ENCODE measurements at regions not wholly inside any gene's neighbourhood (a gene's known extent, or its start where the extent isn't known, plus 50 kb on each side); places are given as distances from the start of the nearest gene placed in this dataset.

DNA sequence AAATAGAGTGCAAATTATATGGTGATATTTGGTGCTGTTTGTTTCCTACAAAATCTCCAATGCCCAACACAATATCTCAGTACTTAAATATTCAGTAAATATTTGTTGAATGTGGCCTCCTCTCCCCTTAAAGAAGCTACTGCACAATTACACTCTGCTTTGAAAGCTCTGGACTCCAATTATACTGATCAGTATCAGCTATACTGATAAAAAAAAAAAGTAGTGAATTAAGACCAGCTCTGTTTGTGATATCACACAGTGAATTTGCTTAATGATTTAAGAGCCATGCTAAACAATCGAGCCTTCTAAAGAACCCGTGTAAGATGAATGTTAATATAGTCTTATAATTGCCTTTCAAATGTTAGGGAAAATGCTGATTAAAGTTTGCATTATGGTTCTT, 543.2 kb upstream of the API5 start:
- TF ChIP-seq ZNF274 (IDR thresholded peaks at IDR 0.05; ENCODE audit: low read depth, low read length) (no peak), YY1 (IDR thresholded peaks at IDR 0.05; ENCODE audit: insufficient read depth, insufficient read length) (no peak), SUZ12 (IDR thresholded peaks at IDR 0.05; ENCODE audit: extremely low read depth, insufficient read depth, insufficient read length) (no peak)

Data from NT2/D1 (cell line).